Esophagus squamous epithelium (tissue), 4 donors: ENCODE measurements at regions not wholly inside any gene's neighbourhood (a gene's known extent, or its start where the extent isn't known, plus 50 kb on each side); places are given as distances from the start of the nearest gene placed in this dataset.
A peak's percentile ranks its signal among the peaks of the same experiment; 100 is the strongest.

Source experiments
- POLR2A ChIP-seq, 4 donors: fragments of 450-650 bp; IDR thresholded peaks; one replicate each; pipeline ENCODE4 v1.6.1; 2017; ENCODE audit warnings: antibody characterized with exemption in 4 of 4, mild to moderate bottlenecking in 4 of 4, moderate library complexity in 3 of 4
- TF ChIP-seq, protein P1 (sequence below), 6 experiments: fragments of 450-650 bp in 4 of 6; fragments of 200-600 bp in 2 of 6; sonication (generic) in 2 of 6; IDR thresholded peaks; one replicate each; pipeline ENCODE4 v1.5.1; 2016 to 2019; ENCODE audit warnings: antibody characterized with exemption in 6 of 6, mild to moderate bottlenecking in 4 of 6, moderate library complexity in 4 of 6

DNA sequence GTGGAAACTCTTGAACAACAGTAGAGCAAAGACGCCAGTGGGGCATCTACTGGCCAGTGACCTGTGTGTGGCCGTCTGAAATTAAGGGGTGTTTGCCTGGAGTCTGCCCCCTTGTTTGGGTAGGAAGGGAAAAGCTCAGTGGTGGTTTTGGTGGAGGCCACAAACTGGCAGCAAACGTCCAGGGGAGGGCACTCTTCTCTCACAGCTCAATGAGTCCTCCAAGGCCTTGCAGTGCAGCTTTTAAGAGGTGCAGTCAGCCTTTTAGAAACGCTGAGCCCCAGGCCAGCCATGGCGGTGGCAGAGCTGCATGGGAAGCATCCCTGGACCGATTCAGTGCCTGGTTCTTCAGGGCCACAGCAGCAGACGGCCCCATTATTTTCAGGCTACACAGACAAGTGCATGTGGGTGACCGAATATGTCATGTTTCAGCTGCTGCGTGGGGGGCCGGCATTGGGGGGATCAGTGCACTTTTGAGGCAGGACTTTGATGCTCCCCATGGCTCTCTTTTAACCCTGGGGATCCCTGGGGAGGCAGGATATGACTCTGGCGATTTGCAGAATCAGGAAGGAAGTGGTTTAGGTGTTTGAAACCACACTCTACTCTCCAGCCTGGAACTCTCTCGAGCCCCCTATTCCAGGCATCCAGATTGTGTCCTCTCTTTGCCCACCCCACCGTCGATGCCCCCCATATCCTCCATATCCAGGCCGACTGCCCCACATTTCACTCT lies 414.0 kb downstream of the PRDM2 start:
- TF ChIP-seq, protein P1, sequence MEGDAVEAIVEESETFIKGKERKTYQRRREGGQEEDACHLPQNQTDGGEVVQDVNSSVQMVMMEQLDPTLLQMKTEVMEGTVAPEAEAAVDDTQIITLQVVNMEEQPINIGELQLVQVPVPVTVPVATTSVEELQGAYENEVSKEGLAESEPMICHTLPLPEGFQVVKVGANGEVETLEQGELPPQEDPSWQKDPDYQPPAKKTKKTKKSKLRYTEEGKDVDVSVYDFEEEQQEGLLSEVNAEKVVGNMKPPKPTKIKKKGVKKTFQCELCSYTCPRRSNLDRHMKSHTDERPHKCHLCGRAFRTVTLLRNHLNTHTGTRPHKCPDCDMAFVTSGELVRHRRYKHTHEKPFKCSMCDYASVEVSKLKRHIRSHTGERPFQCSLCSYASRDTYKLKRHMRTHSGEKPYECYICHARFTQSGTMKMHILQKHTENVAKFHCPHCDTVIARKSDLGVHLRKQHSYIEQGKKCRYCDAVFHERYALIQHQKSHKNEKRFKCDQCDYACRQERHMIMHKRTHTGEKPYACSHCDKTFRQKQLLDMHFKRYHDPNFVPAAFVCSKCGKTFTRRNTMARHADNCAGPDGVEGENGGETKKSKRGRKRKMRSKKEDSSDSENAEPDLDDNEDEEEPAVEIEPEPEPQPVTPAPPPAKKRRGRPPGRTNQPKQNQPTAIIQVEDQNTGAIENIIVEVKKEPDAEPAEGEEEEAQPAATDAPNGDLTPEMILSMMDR (IDR thresholded peaks at IDR 0.05): peak in 5 of 6 experiments; percentile 52 to 88 (median 68)
- no peak for TF ChIP-seq POLR2A (IDR thresholded peaks at IDR 0.05)
